ENCODE measurements at regions not wholly inside any gene's neighbourhood (a gene's known extent, or its start where the extent isn't known, plus 50 kb on each side); places are given as distances from the start of the nearest gene placed in this dataset.

GRCh38 chr12:64944966-64945365, 120.5 kb downstream of the TBC1D30 start:
- Histone ChIP-seq H2AFZ (ENCODE audit: low read length) (no peak overlapping the region), H3K56ac (replicated peaks; ENCODE audit: insufficient read length, low read depth, low read length) (no peak overlapping the region), H2AK5ac (ENCODE audit: low read depth, low read length) (no peak overlapping the region), H2BK15ac (ENCODE audit: low read length) (no peak overlapping the region), H3K79me2 (ENCODE audit: control insufficient read depth in 1 of 2, insufficient read depth in 2 of 2, low read length in 2 of 2) (no peaks in the 10 kb centered on the region), H2BK12ac (ENCODE audit: low read depth, low read length) (no peak overlapping the region), H3K9me3 (ENCODE audit: insufficient read depth in 2 of 2, low read depth in 1 of 2, low read length in 1 of 2) (no peaks in the 10 kb centered on the region), H3K18ac (ENCODE audit: extremely low read depth, low read length) (no peak overlapping the region), H3K23me2 (ENCODE audit: low read depth, low read length) (no peaks in the 10 kb centered on the region), H3K4me2 (ENCODE audit: insufficient read depth in 1 of 2, low read depth in 2 of 2, low read length in 2 of 2) (no peak overlapping the region), H3K23ac (ENCODE audit: insufficient read length) (no peak overlapping the region), H4K91ac (replicated peaks; ENCODE audit: insufficient read length, low read length) (no peak overlapping the region), H3K27ac (ENCODE audit: low read depth, low read length) (no peak overlapping the region), H3K4ac (replicated peaks; ENCODE audit: insufficient read length, low read depth, low read length) (no peak overlapping the region), H3K9ac (replicated peaks in 1 of 4; ENCODE audit: extremely low read depth in 1 of 4, low read depth in 3 of 4, low read length in 3 of 4) (no peak overlapping the region), H3K27me3 (replicated peaks in 1 of 4; ENCODE audit: control insufficient read depth in 3 of 4, extremely low read depth in 1 of 4, insufficient read depth in 3 of 4, low read length in 3 of 4) (no peaks in the 10 kb centered on the region), H3K36me3 (ENCODE audit: control insufficient read depth in 2 of 4, insufficient read depth in 4 of 4, low read length in 3 of 4) (no peaks in the 10 kb centered on the region), H3K4me1 (replicated peaks in 1 of 4; ENCODE audit: control insufficient read depth in 3 of 4, insufficient read depth in 4 of 4, low read length in 3 of 4) (no peaks in the 10 kb centered on the region), H3K14ac (ENCODE audit: insufficient read length) (no peak overlapping the region), H2BK5ac (ENCODE audit: low read depth, low read length) (no peak overlapping the region), H2BK20ac (ENCODE audit: low read length) (no peak overlapping the region), H2BK120ac (replicated peaks; ENCODE audit: low read depth, low read length) (no peak overlapping the region), H3K79me1 (ENCODE audit: low read depth, low read length) (no peaks in the 10 kb centered on the region), H3K4me3 (ENCODE audit: extremely low read depth in 1 of 4, insufficient read depth in 2 of 4, low read depth in 3 of 4, low read length in 4 of 4) (no peak overlapping the region), H4K5ac (ENCODE audit: insufficient read length, low read depth, low read length) (no peak overlapping the region), H4K20me1 (replicated peaks in 1 of 2; ENCODE audit: control insufficient read depth in 1 of 2, insufficient read depth in 2 of 2, low read length in 2 of 2) (no peaks in the 10 kb centered on the region), H4K8ac (ENCODE audit: extremely low read depth, insufficient read depth, low read length) (no peak overlapping the region)
- ChIA-PET CTCF (ENCODE audit: partially characterized antibody) (interaction anchor here (0.9 to 1.6 kb wide), 2 partner anchors 54 to 161 kb away, joined by 3 to 5 read pairs; no protein-coding TSS in a partner anchor), POLR2A (ENCODE audit: partially characterized antibody) (interaction anchor here (0.7 kb wide), 1 partner anchor 16 kb away, joined by 4 read pairs; no protein-coding TSS in a partner anchor)
- WGBS, 2 experiments (ENCODE audit: extremely low coverage in 1 of 2, insufficient coverage in 1 of 2, insufficient read length in 1 of 2, insufficient replicate concordance in 2 of 2, low coverage in 1 of 2, low lambda C conversion rate in 2 of 2, missing lambda C conversion rate in 1 of 2), result 90% methylated on average over 3 of the region's 3 CpGs; no CpG with 5 or more reads in 1 of the 2 experiments
- DNase-seq (ENCODE audit: low read depth in 1 of 2, low spot score in 2 of 2), result no peak
- FAIRE-seq, result no peak
- TF ChIP-seq BRCA1 (IDR thresholded peaks at IDR 0.05; ENCODE audit: low read depth, low read length) (no peak), KDM1A (IDR thresholded peaks at IDR 0.05; ENCODE audit: borderline replicate concordance, low read length) (no peak), NANOG (IDR thresholded peaks at IDR 0.05; ENCODE audit: insufficient read depth, low read depth, low read length, poor library complexity, severe bottlenecking) (no peak), TEAD4 (IDR thresholded peaks at IDR 0.05; ENCODE audit: low read depth, low read length) (no peak), RBBP5 (IDR thresholded peaks at IDR 0.05; ENCODE audit: borderline replicate concordance, low read depth, low read length) (no peak), FOSL1 (IDR thresholded peaks at IDR 0.05; ENCODE audit: insufficient read depth, low read depth, low read length) (no peak), MAX (IDR thresholded peaks at IDR 0.05) (no peak), RAD21 (IDR thresholded peaks at IDR 0.05 in 1 of 2, conservative IDR thresholded peaks at IDR 0.05 in 1 of 2; ENCODE audit: low read depth in 2 of 2, low read length in 2 of 2) (no peak), SIRT6 (IDR thresholded peaks at IDR 0.05; ENCODE audit: low read length) (no peak), EZH2 (IDR thresholded peaks at IDR 0.05; ENCODE audit: low read depth, low read length, severe bottlenecking) (no peak), USF2 (IDR thresholded peaks at IDR 0.05; ENCODE audit: low read length) (no peak), SRF (IDR thresholded peaks at IDR 0.05; ENCODE audit: low read depth, low read length) (no peak), CBX8 (IDR thresholded peaks at IDR 0.05; ENCODE audit: borderline replicate concordance, low read depth, low read length) (no peak)
